Adrenal gland (tissue), 9 donors: ENCODE measurements at regions not wholly inside any gene's neighbourhood (a gene's known extent, or its start where the extent isn't known, plus 50 kb on each side); places are given as distances from the start of the nearest gene placed in this dataset.

Experiments used
- DNase-seq, 7 donors: peaks; one replicate each; pipeline ENCODE4 v3.0.0-alpha.2; 2019 to 2020
- H3K27ac ChIP-seq, 5 donors: fragments of 200-600 bp; sonication (generic) in 4 of 5; 1 replicate in 3 of 5; 2 replicates in 2 of 5; pipeline versions ENCODE4 v1.5.1 to v1.8.0; 2016 to 2020; ENCODE audit warnings: mild to moderate bottlenecking in 1 of 5
- H3K27me3 ChIP-seq: fragments of 200-600 bp; 2 replicates; pipeline ENCODE4 v1.8.0; 2021
- H3K36me3 ChIP-seq, 2 donors: fragments of 200-600 bp; replicated peaks in 1 of 2; 1 replicate in 1 of 2; 2 replicates in 1 of 2; pipeline versions ENCODE4 v1.5.1 to v1.8.0; 2018 to 2022
- H3K4me1 ChIP-seq, 2 donors: fragments of 200-600 bp; replicated peaks in 1 of 2; 1 replicate in 1 of 2; 2 replicates in 1 of 2; pipeline versions ENCODE4 v1.5.1 to v1.8.0; 2018 to 2021
- H3K4me3 ChIP-seq, 4 donors: fragments of 200-600 bp; sonication (generic) in 3 of 4; one replicate each; pipeline ENCODE4 v1.5.1; 2016 to 2018
- H3K9me3 ChIP-seq, 3 donors: fragments of 200-600 bp; sonication (generic) in 1 of 3; replicated peaks in 1 of 3; 1 replicate in 2 of 3; 2 replicates in 1 of 3; pipeline versions ENCODE4 v1.5.1 to v1.8.0; 2016 to 2021
- POLR2A ChIP-seq, 2 donors: fragments of 450-650 bp; IDR thresholded peaks; one replicate each; pipeline ENCODE4 v1.6.1; 2017; ENCODE audit warnings: antibody characterized with exemption in 2 of 2, mild to moderate bottlenecking in 2 of 2, moderate library complexity in 1 of 2
- WGBS, 4 donors: extraction: QIAGEN DNeasy Blood & Tissue Kit in 2 of 4; methylation state at CpG; one replicate each; pipeline versions ENCODE4 v1.1.5 to v1.1.7; 2013 to 2017; 5-methylcytosine and 5-hydroxymethylcytosine counted together
- intact Hi-C, 2 donors: fragments of 100-400 bp; cut with DNase I; formaldehyde crosslinking; loops; one replicate each; pipeline versions ENCODE4 v1.14.1 to v1.15.0; 2022 to 2023
- TF ChIP-seq, protein P1 (sequence below), 6 experiments: fragments of 450-650 bp in 4 of 6; fragments of 200-600 bp in 2 of 6; sonication (generic) in 1 of 6; IDR thresholded peaks; 1 replicate in 5 of 6; 2 replicates in 1 of 6; pipeline versions ENCODE4 v1.5.1 to v1.8.0; 2016 to 2021; ENCODE audit warnings: antibody characterized with exemption in 6 of 6, mild to moderate bottlenecking in 2 of 6, moderate library complexity in 1 of 6
- donor health status: healthy with polysubstance abuse.
- donor health status: Bipolar disorder and iron deficiency.
- donor health status: DM: yes; HTN: yes; CAD: no.
- donor health status: DM: no; HTN: no; CAD: no.
- donor health status: DM: no; HTN: no; CAD: no.

DNA sequence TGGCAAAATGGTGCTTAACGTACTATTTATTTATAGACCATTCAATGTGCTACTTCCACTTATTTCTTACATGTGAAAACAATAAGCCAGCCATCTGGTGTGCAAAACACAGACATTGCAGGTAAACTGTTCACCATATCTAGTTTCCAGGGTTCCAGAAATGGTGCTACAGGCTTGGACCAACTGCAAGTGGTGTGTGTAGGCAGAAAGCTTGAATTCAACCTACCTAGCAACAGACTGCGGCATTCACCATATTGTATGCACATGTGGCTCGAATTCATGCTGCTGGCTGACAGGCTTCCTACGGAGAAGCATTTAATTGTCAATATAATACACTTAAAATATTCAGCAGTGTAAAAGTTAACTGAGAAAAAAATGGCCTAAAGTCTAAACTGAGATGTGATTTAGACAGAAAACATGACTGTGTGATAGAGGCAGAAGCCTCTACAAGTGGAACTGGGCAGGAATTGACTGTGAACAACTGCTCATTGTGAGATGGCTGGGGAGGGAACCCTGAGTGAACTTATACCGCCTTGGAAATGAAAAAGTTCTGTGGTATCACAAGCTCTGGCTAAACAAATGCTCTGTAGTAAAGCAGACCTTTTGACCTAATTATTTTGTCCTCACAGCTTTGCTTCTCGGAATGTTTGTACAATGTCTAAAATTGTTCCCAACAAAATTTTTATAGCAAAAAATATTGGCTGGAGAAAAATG, 434.7 kb downstream of the GRIA2 start:
- no peaks in the 10 kb centered on the region for H3K4me1 ChIP-seq
- intact Hi-C loops, result no loop called here
- WGBS, 4 donors, result 73 to 83% (median 79%) methylated on average over 6 of the region's 6 CpGs

DNA sequence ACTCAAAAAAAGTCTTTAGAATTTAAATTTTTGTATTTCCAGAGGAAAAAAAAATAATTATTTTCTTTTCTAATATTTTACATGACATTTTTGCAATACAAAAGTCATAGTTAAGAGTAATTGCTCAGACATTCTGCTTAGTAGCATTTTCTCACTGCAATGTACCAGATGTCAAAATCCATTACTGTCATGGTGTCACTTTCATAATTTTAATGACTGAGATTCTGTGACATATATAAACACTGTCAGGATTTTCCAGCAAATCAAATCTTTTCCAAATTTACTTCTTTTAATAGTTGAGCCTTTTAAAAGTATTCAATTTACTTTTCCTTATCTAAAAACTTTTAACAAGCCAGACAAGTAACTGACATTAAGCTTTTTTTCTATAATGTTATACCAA, 422.7 kb downstream of the GRIA2 start:
- Histone ChIP-seq H3K9me3 (peaks cover 0 to 9% (median 5%) of the 10 kb centered on the region in 3 donors), H3K27me3 (no peaks in the 10 kb centered on the region), H3K4me1 (no peaks in the 10 kb centered on the region), H3K27ac (no peak overlapping the region), H3K36me3 (no peaks in the 10 kb centered on the region), H3K4me3 (no peak overlapping the region)
- TF ChIP-seq POLR2A (IDR thresholded peaks at IDR 0.05), result no peak
- TF ChIP-seq, protein P1, sequence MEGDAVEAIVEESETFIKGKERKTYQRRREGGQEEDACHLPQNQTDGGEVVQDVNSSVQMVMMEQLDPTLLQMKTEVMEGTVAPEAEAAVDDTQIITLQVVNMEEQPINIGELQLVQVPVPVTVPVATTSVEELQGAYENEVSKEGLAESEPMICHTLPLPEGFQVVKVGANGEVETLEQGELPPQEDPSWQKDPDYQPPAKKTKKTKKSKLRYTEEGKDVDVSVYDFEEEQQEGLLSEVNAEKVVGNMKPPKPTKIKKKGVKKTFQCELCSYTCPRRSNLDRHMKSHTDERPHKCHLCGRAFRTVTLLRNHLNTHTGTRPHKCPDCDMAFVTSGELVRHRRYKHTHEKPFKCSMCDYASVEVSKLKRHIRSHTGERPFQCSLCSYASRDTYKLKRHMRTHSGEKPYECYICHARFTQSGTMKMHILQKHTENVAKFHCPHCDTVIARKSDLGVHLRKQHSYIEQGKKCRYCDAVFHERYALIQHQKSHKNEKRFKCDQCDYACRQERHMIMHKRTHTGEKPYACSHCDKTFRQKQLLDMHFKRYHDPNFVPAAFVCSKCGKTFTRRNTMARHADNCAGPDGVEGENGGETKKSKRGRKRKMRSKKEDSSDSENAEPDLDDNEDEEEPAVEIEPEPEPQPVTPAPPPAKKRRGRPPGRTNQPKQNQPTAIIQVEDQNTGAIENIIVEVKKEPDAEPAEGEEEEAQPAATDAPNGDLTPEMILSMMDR (IDR thresholded peaks at IDR 0.05), result no peak
- intact Hi-C loops, result no loop called here
- DNase-seq, result no peak

More for the DNA sequence above, 434.7 kb downstream of the GRIA2 start:
- no peaks in the 10 kb centered on the region for H3K27me3 ChIP-seq
- H3K36me3 ChIP-seq, result no peaks in the 10 kb centered on the region
- no peak for TF ChIP-seq POLR2A (IDR thresholded peaks at IDR 0.05)
- TF ChIP-seq, protein P1 (IDR thresholded peaks at IDR 0.05), result no peak
- no peak for DNase-seq
- no peak overlapping the region for H3K27ac ChIP-seq
- no peak overlapping the region for H3K4me3 ChIP-seq
- H3K9me3 ChIP-seq, result no peaks in the 10 kb centered on the region

DNA sequence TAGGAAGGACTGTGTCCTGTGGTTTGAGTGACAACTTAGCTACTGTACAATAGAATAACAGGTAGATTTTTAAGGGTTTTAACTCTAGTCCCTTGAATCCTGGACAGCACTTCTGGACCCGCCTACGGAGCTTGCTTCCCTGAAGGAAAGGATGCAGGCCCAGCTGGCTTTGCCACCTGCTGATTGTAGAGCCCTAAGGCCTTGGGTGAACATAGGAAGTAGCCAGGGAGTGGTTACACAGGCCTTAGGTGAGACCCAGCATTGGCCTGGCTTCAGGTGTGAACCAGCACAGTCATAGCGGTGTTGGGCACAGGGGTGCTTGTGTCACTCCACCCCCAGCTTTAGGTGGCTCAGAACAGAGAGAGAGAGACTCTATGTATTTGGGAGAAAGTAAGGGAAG, 413.5 kb downstream of the GRIA2 start:
- H3K27ac ChIP-seq, result no peak overlapping the region
- H3K27me3 ChIP-seq, result no peaks in the 10 kb centered on the region
- DNase-seq, result no peak
- intact Hi-C loops, result no loop called here
- TF ChIP-seq, protein P1 (IDR thresholded peaks at IDR 0.05), result no peak
- TF ChIP-seq POLR2A (IDR thresholded peaks at IDR 0.05), result no peak
- H3K9me3 ChIP-seq, result no peaks in the 10 kb centered on the region
- WGBS, 4 donors, result 86 to 94% (median 91%) methylated on average over 1 to 3 of the region's 3 CpGs
- H3K4me3 ChIP-seq, result no peak overlapping the region
- H3K4me1 ChIP-seq, result no peaks in the 10 kb centered on the region
- no peaks in the 10 kb centered on the region for H3K36me3 ChIP-seq

DNA sequence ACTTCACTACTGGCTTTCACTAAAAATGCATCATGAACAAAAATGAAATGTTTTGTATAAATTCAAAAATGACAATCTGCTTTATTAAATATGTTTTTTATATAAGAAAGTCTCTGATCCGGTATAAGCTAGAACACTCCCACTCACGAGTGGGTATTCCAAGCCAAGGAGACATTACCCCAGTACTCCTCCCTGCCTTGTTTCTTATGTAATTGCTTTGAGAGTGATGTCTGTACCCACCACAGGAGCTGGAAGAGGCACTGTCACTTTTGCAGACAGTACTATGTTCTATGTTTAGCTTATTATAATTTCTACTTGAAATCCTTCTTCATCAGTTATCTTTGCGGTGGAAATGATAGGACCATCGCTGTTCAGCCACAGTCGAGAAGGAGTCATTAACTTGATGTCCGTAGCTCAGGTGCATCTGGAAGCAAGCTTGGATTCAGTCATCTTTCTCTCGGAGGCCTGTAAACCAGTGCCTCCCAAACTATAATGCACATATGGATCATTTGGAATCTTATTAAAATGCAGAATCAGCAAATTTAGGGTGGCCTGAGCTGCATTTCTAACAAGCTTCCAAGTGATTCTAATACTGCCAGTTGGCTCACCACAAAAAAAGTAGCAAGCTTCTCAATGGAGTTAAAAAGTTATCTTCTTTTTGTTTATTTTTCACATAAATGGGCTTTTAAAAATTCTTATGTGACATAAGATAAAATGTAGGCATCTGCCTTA, 396.4 kb downstream of the GRIA2 start:
- no peaks in the 10 kb centered on the region for H3K27me3 ChIP-seq
- no peaks in the 10 kb centered on the region for H3K36me3 ChIP-seq
- no peak overlapping the region for H3K27ac ChIP-seq
- TF ChIP-seq, protein P1 (IDR thresholded peaks at IDR 0.05), result no peak
- no peak for TF ChIP-seq POLR2A (IDR thresholded peaks at IDR 0.05)
- 87 to 89% (median 88%) methylated on average over 7 of the region's 7 CpGs for WGBS, 4 donors
- no peaks in the 10 kb centered on the region for H3K4me1 ChIP-seq
- H3K4me3 ChIP-seq, result no peak overlapping the region
- DNase-seq, result no peak
- H3K9me3 ChIP-seq, result no peaks in the 10 kb centered on the region
- intact Hi-C loops, result no loop called here
